Lower leg skin (tissue), 4 donors: ENCODE measurements at regions not wholly inside any gene's neighbourhood (a gene's known extent, or its start where the extent isn't known, plus 50 kb on each side); places are given as distances from the start of the nearest gene placed in this dataset.

Source experiments
- DNase-seq, 2 donors: peaks; one replicate each; pipeline ENCODE4 v3.0.0-alpha.2; 2019; ENCODE audit warnings: low spot score in 2 of 2
- H3K4me3 ChIP-seq: fragments of 200-600 bp; sonication (generic); 2 replicates; pipeline ENCODE4 v1.5.1; 2017; ENCODE audit warnings: mild to moderate bottlenecking, low read depth; ENCODE audit not compliant: poor library complexity, severe bottlenecking
- POLR2A ChIP-seq, 2 donors: fragments of 450-650 bp; IDR thresholded peaks; one replicate each; pipeline ENCODE4 v1.6.1; 2016 to 2017; ENCODE audit warnings: antibody characterized with exemption in 2 of 2, mild to moderate bottlenecking in 1 of 2, moderate library complexity in 1 of 2
- WGBS, 2 donors: methylation state at CpG; one replicate each; pipeline ENCODE4 v1.1.5; 2018; 5-methylcytosine and 5-hydroxymethylcytosine counted together
- intact Hi-C: fragments of 100-400 bp; cut with DNase I; formaldehyde crosslinking; loops from one replicate; pipeline ENCODE4 v1.15.0; 2023; ENCODE audit warnings: low total_unique reads
- TF ChIP-seq, protein P1 (sequence below), 3 donors: fragments of 450-650 bp; IDR thresholded peaks; one replicate each; pipeline ENCODE4 v1.5.1; 2016; ENCODE audit warnings: antibody characterized with exemption in 3 of 3, mild to moderate bottlenecking in 3 of 3, moderate library complexity in 2 of 3

DNA sequence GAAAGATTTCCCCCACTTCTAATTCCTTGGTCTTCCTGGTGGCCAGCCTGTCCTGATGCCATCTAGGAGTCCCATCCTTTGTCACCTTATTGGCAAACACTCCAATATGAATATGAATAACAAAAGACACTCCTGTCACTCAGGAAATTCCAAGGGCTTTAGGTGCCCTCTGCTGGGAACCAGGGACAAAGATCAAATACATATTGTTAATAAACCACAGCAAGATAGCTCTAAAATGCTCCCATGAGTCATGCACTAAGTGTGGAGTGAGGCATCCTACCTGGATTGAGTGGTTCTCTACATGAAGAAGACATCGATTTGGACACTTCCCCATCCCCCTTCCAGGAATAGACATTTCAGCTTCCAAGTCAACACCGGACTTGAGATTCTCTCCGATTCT lies 823.6 kb downstream of the TBC1D22A start:
- intact Hi-C loops: loop anchor here (10.0 kb wide), 1 partner anchor 129 kb away; no protein-coding TSS in a partner anchor
- DNase-seq: no peak
- TF ChIP-seq POLR2A (IDR thresholded peaks at IDR 0.05): no peak
- TF ChIP-seq, protein P1, sequence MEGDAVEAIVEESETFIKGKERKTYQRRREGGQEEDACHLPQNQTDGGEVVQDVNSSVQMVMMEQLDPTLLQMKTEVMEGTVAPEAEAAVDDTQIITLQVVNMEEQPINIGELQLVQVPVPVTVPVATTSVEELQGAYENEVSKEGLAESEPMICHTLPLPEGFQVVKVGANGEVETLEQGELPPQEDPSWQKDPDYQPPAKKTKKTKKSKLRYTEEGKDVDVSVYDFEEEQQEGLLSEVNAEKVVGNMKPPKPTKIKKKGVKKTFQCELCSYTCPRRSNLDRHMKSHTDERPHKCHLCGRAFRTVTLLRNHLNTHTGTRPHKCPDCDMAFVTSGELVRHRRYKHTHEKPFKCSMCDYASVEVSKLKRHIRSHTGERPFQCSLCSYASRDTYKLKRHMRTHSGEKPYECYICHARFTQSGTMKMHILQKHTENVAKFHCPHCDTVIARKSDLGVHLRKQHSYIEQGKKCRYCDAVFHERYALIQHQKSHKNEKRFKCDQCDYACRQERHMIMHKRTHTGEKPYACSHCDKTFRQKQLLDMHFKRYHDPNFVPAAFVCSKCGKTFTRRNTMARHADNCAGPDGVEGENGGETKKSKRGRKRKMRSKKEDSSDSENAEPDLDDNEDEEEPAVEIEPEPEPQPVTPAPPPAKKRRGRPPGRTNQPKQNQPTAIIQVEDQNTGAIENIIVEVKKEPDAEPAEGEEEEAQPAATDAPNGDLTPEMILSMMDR (IDR thresholded peaks at IDR 0.05): no peak
- H3K4me3 ChIP-seq: no peak overlapping the region
- WGBS, 2 donors: 78 to 82% methylated on average over 3 of the region's 3 CpGs

DNA sequence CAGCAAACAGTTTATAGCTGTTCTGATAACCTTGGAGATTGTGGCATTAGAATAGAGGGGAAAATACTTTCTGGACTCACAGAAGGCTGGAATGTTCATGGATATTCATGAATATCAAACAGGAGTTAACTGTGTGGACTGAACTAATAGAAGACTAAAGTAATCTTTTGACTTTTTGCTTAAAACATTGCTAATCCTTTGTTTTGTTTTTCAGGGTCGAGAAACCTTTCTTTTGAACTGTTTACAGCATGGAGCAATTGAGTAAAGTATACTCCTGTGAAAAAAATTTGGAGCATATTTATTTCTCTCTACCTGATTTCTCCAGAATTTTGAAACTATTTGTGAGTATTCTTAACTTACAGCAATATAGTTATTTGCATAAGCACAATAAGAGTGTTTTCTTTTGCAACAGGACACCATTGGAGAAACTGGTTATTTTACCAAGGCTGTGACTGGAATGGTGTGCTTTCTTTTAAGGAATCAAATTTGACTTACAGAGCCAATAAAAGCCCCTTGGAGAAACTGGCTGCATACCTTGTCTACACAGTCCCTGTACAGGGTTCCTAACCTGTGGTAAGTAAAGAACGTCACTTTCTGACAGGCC lies 821.6 kb downstream of the TBC1D22A start:
- 69 to 74% methylated on average over 2 of the region's 2 CpGs for WGBS, 2 donors
- TF ChIP-seq, protein P1 (IDR thresholded peaks at IDR 0.05): no peak
- no peak for TF ChIP-seq POLR2A (IDR thresholded peaks at IDR 0.05)
- intact Hi-C loops: loop anchor here (10.0 kb wide), 1 partner anchor 131 kb away; no protein-coding TSS in a partner anchor
- no peak for DNase-seq
- no peak overlapping the region for H3K4me3 ChIP-seq

DNA sequence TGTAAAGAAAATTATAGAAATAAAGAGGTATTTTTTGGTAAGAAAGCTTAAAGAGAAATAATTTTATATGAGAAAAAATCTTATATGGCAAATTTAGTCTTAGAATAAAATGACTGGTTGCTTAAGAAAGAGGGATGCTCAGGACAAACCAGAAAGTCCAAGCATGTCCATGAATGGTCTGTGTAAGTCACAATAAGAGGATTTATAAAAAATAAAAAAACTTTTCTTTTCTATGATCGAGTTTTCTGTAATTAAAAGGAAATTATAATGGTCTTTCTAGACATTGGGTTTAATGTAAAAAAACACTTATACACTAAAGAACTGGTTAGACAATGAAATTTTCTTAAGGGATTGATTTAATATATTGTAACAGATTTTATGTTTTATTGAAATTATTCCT lies 819.6 kb downstream of the TBC1D22A start:
- intact Hi-C loops: loop anchor here (10.0 kb wide), 1 partner anchor 133 kb away; no protein-coding TSS in a partner anchor
- 52 to 74% methylated on average over 1 of the region's 1 CpG for WGBS, 2 donors
- DNase-seq: no peak
- H3K4me3 ChIP-seq: no peak overlapping the region
- TF ChIP-seq, protein P1 (IDR thresholded peaks at IDR 0.05): no peak
- no peak for TF ChIP-seq POLR2A (IDR thresholded peaks at IDR 0.05)

DNA sequence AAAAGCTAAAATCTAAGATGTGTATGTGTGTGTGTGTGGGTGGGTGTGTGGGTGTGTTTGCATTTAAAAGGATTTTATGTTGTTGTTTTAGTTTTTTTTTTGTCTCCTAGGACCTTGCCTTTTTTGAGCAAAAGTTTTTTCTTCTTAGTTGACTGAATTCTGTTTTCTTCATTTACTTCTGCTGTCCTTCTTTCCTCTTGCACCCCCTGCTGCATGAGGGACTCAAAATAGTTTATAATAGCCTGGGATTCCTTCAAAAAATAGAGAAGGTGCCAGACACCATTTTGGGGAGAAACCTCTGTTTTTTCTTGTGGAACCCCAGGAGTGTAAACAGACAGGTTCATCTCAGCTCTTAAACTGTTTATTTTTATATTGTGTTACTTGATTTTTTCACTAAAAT lies 817.7 kb downstream of the TBC1D22A start:
- TF ChIP-seq POLR2A (IDR thresholded peaks at IDR 0.05): no peak
- TF ChIP-seq, protein P1 (IDR thresholded peaks at IDR 0.05): no peak
- intact Hi-C loops: loop anchor here (10.0 kb wide), 1 partner anchor 135 kb away; no protein-coding TSS in a partner anchor
- DNase-seq: no peak
- H3K4me3 ChIP-seq: no peak overlapping the region

DNA sequence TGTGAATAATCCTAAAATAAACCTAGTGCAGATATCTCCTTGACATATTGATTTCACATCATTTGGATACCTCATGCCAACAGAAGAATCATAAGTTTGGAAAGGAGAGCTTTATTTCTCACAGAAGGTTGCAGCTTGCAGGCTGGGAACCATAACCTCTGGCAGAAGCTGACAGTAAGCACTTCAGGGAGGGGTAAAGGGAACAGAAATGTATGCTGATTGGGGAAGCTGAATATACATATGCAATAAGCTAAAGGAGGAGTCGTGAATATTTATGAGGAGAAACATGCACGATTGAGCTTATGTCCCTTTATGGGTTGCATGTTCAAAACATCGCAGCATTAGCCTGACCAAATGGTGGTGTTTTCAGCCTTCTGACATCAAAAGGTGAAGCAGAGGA lies 814.5 kb downstream of the TBC1D22A start:
- intact Hi-C loops: no loop called here
- 70 to 84% methylated on average over 3 of the region's 3 CpGs for WGBS, 2 donors
- TF ChIP-seq POLR2A (IDR thresholded peaks at IDR 0.05): no peak
- TF ChIP-seq, protein P1 (IDR thresholded peaks at IDR 0.05): no peak
- no peak overlapping the region for H3K4me3 ChIP-seq
- DNase-seq: no peak

DNA sequence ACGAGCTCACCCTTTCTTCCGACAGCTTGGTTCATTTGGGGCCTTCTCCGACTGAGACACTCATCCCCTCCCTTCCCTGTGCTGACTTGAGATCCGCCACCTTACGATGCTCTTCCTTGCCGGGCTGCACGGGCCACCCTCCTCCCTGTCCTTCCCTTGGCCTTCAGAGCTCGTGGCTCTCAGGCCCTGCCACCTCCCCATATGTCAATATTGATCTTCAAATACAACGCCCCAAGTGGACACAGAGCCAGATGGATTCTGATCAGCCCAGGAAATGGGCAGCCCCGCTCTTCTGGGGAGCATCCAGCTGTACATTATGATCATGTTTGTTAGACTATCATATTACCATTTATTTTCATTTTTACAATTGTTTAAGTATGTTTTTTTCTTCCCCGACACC lies 812.8 kb downstream of the TBC1D22A start:
- DNase-seq: peak in 1 of 2 donors; percentile 43
- WGBS, 2 donors: 85 to 87% methylated on average over 11 of the region's 11 CpGs
- TF ChIP-seq, protein P1 (IDR thresholded peaks at IDR 0.05): no peak
- TF ChIP-seq POLR2A (IDR thresholded peaks at IDR 0.05): no peak
- intact Hi-C loops: no loop called here
- H3K4me3 ChIP-seq: no peak overlapping the region
